HG03342 (cell line): ENCODE measurements at regions not wholly inside any gene's neighbourhood (a gene's known extent, or its start where the extent isn't known, plus 50 kb on each side); places are given as distances from the start of the nearest gene placed in this dataset.

Source experiments
- ATAC-seq: cut with Tn5 transposase; IDR thresholded peaks from one replicate; pipeline ENCODE4 v1.9.1; 2021; ENCODE audit warnings: mild to moderate bottlenecking, moderate library complexity; ENCODE audit not compliant: unreplicated experiment

GRCh38 chr3:109897734-109898133 is 560.4 kb upstream of the DPPA4 start:
- no peak for ATAC-seq

DNA sequence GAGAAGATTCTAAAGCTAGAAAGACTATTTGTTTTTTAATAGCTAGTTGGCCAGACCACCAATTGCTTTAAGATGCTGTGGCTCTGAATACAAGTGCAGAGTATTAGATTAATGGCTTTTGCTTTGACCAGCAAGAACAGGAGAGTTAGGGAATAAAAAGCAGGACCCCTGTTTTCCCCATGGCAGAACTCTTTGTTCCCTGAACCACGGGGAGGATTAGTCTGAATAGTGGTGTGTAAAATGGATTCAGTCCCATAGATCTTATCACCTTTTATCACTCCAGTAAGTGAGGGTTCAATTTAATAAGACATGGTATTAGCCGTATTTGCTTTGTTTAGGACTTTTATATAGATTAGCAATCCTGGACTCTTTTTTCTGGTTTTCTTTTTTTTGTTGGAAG is 562.6 kb upstream of the DPPA4 start:
- ATAC-seq, result no peak

- ATAC-seq, result no peak
These were observed 563.4 kb upstream of the DPPA4 start for GRCh38 chr3:109900783-109901182.

GRCh38 chr3:109902549-109902948 is 565.2 kb upstream of the DPPA4 start:
- ATAC-seq, result no peak

- ATAC-seq, result no peak
These were observed 565.8 kb upstream of the DPPA4 start for GRCh38 chr3:109903100-109903499.

DNA sequence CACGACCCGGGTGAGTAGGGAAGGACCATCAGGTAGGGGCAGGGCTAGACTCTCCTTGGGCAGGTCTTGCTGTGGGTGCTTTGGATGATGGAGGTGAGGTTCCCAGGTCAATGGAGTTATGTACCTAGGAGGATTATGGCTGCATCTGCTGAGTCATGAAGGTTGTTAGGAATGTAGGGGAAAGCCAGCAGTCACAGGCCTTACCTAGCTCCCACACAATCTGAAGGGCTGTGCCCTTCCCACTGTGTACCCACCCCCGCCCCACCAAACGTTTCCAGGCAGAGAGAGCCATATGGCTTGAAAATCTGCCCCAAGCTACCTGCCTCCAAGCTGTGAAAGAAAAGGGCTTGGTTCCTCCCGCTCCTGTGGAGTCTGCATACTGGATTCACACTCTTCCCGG is 573.4 kb upstream of the DPPA4 start:
- no peak for ATAC-seq

DNA sequence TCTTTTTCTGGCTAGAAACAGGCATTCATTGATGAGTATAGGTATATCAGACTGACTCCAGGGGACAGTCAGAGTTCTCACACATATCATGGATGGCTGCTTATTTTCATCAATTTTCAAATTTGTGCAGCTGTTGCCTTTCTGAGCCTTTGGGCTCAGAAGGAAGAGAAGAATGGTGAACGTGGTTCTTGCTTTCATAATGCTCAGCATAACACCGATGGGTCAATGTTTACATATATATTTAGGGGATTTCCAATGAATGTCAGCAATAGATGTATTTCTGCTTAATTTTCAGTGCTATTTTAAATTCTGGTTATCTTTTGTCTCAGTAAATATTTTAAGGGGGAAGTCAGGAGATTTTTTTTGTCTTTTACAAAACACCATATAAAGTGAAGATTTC is 581.4 kb upstream of the DPPA4 start:
- ATAC-seq, result no peak

DNA sequence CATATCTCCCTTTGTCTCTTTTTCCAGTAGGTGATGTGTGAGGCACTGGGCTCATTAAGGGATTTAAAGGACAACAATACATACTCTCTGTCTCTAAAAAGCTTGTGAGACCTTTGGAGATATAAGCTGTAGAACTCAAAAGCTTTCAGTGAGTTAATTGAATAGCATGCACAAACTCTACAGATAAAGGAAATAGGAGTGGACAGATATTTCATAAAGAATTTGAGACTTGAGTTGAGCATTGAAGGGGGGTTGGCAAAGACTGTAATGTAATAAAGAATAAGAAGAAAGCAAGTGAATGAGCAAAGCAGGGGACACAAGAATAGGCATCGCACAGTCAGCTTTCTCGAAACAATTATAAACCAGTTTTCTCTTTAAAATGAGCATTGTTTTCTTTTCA is 583.4 kb upstream of the DPPA4 start:
- ATAC-seq, result no peak

DNA sequence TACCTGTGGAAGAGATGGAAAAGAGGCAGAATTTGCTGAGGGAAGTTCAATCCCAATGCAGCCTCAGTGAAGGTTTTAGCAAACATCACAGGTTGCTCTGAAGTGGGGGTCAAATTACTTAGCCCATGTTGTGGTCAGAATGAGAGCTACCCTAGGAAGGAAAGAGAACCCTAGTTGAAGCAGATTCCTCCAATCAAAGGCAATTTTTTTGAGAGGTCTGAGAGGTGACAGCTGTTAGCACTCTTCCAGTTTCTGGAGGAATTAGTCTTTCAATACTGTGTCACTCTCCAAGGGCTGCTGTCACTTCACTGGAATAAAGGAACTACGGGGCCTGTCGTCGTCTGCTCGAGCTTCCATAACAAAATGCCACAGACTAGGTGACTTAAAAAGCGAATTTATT is 584.2 kb upstream of the DPPA4 start:
- no peak for ATAC-seq

GRCh38 chr3:109922856-109923255 is 585.5 kb upstream of the DPPA4 start:
- no peak for ATAC-seq

GRCh38 chr3:109923431-109923830 is 586.1 kb upstream of the DPPA4 start:
- no peak for ATAC-seq

DNA sequence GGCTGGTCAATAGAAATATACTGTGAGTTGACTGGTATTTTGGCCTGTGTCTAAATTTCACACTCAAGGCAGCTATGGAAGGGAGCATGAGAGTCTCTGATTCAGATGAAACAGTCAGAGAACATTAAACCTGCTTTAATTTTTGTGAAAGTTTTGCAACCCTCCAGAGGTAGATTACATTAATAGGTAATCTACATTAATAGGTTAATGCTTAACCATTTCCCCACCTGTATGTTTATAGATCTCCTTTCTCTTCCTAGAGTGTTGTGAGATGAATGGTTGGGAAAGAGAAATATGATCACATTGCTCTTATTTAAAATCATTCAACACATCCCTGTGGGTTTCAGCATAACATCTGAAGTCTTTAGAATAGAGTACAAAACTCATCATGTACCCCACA is 586.9 kb upstream of the DPPA4 start:
- ATAC-seq, result no peak

- ATAC-seq, result no peak
These were observed 589.0 kb upstream of the DPPA4 start for GRCh38 chr3:109926376-109926775.

DNA sequence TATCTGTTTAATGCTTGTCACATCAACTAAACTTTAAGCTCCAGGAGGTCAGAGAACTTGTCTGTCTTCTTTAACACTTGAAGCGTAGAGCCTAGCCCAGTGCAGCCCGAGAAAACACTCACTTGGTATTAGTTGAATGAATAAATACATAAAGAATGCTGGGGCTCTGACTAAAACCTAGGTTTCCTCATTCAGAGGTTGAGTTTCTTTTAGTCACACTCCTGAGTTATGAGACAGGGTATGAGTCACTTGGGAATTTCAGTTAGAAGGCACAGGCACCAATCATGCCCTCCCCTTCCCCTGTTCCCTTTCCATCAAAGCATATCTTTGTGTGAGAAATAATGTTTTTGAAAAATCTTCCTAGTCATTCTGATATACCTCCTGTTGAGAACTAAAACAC is 589.8 kb upstream of the DPPA4 start:
- ATAC-seq, result peak; percentile 43

- ATAC-seq, result no peak
These were observed 590.4 kb upstream of the DPPA4 start for GRCh38 chr3:109927726-109928125.

DNA sequence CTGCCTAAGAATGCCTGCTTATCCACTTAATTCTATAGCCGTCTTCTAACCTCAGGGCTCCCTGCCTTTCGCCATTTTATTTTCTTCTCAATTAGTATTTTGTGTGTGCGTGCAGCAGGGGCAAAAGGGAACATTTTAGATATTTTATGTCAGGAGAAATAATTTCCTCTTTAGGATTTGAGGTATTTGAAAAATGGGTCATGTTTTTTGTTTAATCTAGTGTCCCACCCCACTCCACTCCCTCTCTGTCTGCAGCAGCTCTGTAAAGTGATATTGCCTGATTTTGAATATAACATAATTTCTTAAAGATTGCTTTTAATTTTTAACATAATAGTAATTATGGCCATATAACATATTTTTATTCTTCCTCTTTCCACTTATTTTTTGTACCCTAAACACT is 593.2 kb upstream of the DPPA4 start:
- no peak for ATAC-seq

GRCh38 chr3:109933576-109933975 is 596.2 kb upstream of the DPPA4 start:
- no peak for ATAC-seq

DNA sequence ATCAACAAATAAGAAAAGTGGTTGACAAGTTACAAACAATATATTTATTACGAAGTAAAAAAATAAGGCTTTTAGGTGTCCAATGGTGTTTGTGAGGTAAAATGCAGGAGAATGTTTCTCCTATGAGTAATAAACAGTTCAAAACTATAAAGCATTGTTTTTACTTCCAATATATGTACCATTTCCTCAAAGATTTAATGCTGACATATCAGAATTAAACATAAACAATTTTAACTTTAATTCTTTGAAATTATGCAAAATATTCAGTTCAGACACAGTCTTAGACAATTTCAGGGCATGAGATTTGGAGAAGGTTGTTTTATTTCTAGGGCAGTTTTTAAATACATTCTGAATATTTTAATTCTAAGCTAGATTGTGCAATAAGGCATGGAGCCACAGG is 602.5 kb upstream of the DPPA4 start:
- ATAC-seq, result no peak

GRCh38 chr3:109943181-109943580 is 605.8 kb upstream of the DPPA4 start:
- ATAC-seq, result no peak

- no peak for ATAC-seq
These were observed 607.5 kb upstream of the DPPA4 start for GRCh38 chr3:109944836-109945235.

DNA sequence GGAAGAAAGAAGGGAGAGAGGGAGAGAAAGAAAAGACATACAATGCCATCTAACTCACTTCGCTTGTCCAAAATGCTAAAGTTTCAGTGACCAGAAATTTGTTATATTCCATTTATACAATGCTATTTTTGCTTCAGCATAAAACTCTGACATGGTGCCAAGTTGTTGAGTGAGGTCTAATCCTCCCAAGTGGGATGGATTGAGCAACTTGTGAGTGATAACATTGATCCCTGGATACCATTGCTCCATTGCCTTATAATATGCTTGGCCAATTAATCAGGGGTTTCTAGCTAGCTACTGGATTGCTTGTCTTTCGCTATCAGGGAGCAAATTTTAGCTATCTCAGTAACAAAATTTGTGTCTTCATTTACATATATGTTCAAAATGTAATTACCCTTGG is 615.6 kb upstream of the DPPA4 start:
- no peak for ATAC-seq

DNA sequence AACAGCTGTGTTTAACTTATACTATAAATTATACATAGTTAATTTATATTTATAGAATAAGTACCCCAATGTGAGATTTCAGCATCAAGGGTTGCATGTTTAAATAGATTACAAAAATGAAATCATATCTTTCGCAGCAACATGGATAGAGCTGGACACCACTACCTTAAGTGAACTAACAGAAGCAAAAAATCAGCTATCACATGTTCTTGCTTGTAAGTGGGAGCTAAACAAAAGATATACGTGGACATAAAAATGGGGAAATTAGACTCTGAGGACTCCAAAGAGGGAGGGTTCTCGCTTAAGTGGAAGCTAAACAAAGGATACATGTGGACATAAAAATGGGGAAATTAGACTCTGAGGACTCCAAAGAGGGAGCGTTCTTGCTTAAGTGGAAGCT is 626.5 kb upstream of the DPPA4 start:
- ATAC-seq, result no peak

DNA sequence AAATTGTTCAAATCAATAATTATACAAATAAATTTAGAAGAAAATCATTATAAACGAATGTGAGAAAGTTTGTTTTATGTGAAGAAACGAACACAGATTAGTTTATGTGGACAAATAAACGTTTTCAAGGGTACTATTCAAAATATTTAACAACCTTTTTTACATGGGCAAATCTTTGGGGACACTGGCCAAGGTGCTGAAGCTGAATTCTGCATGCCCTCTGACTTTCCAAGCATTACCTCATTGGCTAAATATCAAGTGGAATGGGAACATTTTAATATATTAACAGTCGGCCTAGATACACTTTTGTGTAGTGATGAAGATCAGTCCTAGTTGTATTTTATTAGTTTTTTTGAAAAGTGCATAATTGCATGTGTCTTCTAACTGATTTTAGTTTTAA is 636.4 kb upstream of the DPPA4 start:
- no peak for ATAC-seq

- ATAC-seq, result no peak
These were observed 640.6 kb upstream of the DPPA4 start for GRCh38 chr3:109977897-109978296.
